ENCODE measurements at regions not wholly inside any gene's neighbourhood (a gene's known extent, or its start where the extent isn't known, plus 50 kb on each side); places are given as distances from the start of the nearest gene placed in this dataset.

DNA sequence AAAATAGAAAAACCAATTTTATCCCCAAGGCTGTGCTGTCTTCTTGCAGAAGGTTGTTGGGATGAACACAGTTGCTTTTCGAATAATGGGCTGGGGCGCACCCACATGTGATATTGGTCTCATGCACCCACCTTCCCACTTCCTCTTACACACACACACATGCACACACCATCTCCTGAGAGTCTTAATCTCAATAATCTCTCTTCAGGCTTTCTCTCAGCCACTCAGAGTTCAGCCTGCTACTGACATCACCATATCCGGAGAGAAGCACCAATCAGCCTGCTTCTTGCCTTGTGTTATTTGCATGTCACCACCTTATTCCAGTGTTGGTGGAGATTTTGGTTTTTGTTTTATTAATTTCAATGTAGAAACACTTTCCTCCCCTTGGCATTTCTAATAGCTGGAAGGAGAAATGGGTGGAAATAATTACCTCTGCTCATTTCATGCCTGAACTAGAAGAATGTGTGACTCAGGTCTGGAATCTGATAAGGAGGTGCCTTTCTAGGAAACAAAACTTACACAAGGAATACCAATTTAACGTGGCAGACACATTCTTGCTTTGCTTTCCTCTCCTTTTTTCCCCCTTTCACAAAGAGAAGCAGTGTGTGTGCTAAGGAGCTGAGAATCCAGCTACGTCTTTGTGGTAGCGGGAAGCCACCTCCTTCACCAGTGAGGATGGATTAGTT lies 400.2 kb downstream of the MID1IP1 start:
- Histone ChIP-seq H3K79me2 (ENCODE audit: low read length) (no peaks in the 10 kb centered on the region), H3K27ac (ENCODE audit: low read length) (no peak overlapping the region), H3K9me3 (ENCODE audit: low read length) (no peaks in the 10 kb centered on the region), H3K4me1 (ENCODE audit: insufficient read depth, low read length) (peaks cover 8% of the 10 kb centered on the region), H3F3A (ENCODE audit: low read length, unreplicated experiment) (no peaks in the 10 kb centered on the region), H3K27me3 (ENCODE audit: low read length) (no peaks in the 10 kb centered on the region), H3K9me2 (replicated peaks; ENCODE audit: low read length) (no peaks in the 10 kb centered on the region), H2AFZ (ENCODE audit: low read length) (no peak overlapping the region), H3K4me2 (ENCODE audit: low read length) (no peak overlapping the region), H4K20me1 (ENCODE audit: low read length) (no peaks in the 10 kb centered on the region), H3K36me3 (ENCODE audit: low read depth, low read length) (no peaks in the 10 kb centered on the region), H3K9ac (ENCODE audit: low read length) (no peak overlapping the region), H3K4me3 (ENCODE audit: low read length) (no peak overlapping the region)
- CTCF ChIA-PET = no interaction called here
- intact Hi-C loops (cut with micrococcal nuclease) = no loop called here
- no peak for DNase-seq
- ATAC-seq = no peak
- BruUV-seq (replicated peaks) = no TSS peak
- POLR2A ChIA-PET (ENCODE audit: unreplicated experiment) = no interaction called here
- no peak for TF ChIP-seq CTCF (conservative IDR thresholded peaks at IDR 0.05; ENCODE audit: low read depth, low read length)
- no peak for TF ChIP-seq EZH2 (IDR thresholded peaks at IDR 0.05; ENCODE audit: low read length, unreplicated experiment)
- no peak for TF ChIP-seq EZH2phosphoT487 (IDR thresholded peaks at IDR 0.05; ENCODE audit: borderline replicate concordance, low read length)

- no peaks in the 10 kb centered on the region for H3K79me2 ChIP-seq (ENCODE audit: low read length)
- intact Hi-C loops (cut with micrococcal nuclease) = no loop called here
- H3K4me2 ChIP-seq (ENCODE audit: low read length) = no peak overlapping the region
- no peaks in the 10 kb centered on the region for H3K27me3 ChIP-seq (ENCODE audit: low read length)
- no peaks in the 10 kb centered on the region for H3F3A ChIP-seq (ENCODE audit: low read length, unreplicated experiment)
- DNase-seq (no peak), ATAC-seq (no peak)
- no peaks in the 10 kb centered on the region for H3K36me3 ChIP-seq (ENCODE audit: low read depth, low read length)
- H2AFZ ChIP-seq (ENCODE audit: low read length) = no peak overlapping the region
- H3K27ac ChIP-seq (ENCODE audit: low read length) = no peak overlapping the region
- H3K9me3 ChIP-seq (ENCODE audit: low read length) = no peaks in the 10 kb centered on the region
- TF ChIP-seq CTCF (conservative IDR thresholded peaks at IDR 0.05; ENCODE audit: low read depth, low read length) = no peak
- no peak for TF ChIP-seq EZH2 (IDR thresholded peaks at IDR 0.05; ENCODE audit: low read length, unreplicated experiment)
- no peak for TF ChIP-seq EZH2phosphoT487 (IDR thresholded peaks at IDR 0.05; ENCODE audit: borderline replicate concordance, low read length)
- no peak overlapping the region for H3K9ac ChIP-seq (ENCODE audit: low read length)
- ChIA-PET POLR2A (ENCODE audit: unreplicated experiment) (no interaction called here), CTCF (no interaction called here)
- no peaks in the 10 kb centered on the region for H3K4me1 ChIP-seq (ENCODE audit: insufficient read depth, low read length)
- H3K4me3 ChIP-seq (ENCODE audit: low read length) = no peak overlapping the region
- no peaks in the 10 kb centered on the region for H3K9me2 ChIP-seq (replicated peaks; ENCODE audit: low read length)
- no TSS peak for BruUV-seq (replicated peaks)
- no peaks in the 10 kb centered on the region for H4K20me1 ChIP-seq (ENCODE audit: low read length)
Observed at GRCh38 chrX:39202641-39203040, 401.4 kb downstream of the MID1IP1 start.

GRCh38 chrX:39203427-39203826 lies 402.2 kb downstream of the MID1IP1 start:
- TF ChIP-seq CTCF (conservative IDR thresholded peaks at IDR 0.05; ENCODE audit: low read depth, low read length) = no peak
- Histone ChIP-seq H3F3A (ENCODE audit: low read length, unreplicated experiment) (no peaks in the 10 kb centered on the region), H2AFZ (ENCODE audit: low read length) (no peak overlapping the region), H3K79me2 (ENCODE audit: low read length) (no peaks in the 10 kb centered on the region), H4K20me1 (ENCODE audit: low read length) (no peaks in the 10 kb centered on the region), H3K9me3 (ENCODE audit: low read length) (no peaks in the 10 kb centered on the region), H3K4me2 (ENCODE audit: low read length) (no peak overlapping the region), H3K36me3 (ENCODE audit: low read depth, low read length) (no peaks in the 10 kb centered on the region), H3K9me2 (replicated peaks; ENCODE audit: low read length) (no peaks in the 10 kb centered on the region), H3K27me3 (ENCODE audit: low read length) (no peaks in the 10 kb centered on the region), H3K27ac (ENCODE audit: low read length) (no peak overlapping the region), H3K4me3 (ENCODE audit: low read length) (no peak overlapping the region), H3K9ac (ENCODE audit: low read length) (no peak overlapping the region), H3K4me1 (ENCODE audit: insufficient read depth, low read length) (no peaks in the 10 kb centered on the region)
- CTCF ChIA-PET = no interaction called here
- POLR2A ChIA-PET (ENCODE audit: unreplicated experiment) = no interaction called here
- intact Hi-C loops (cut with micrococcal nuclease) = no loop called here
- ATAC-seq (no peak), DNase-seq (no peak)
- no TSS peak for BruUV-seq (replicated peaks)
